Hepatocyte (in vitro differentiated cells): ENCODE measurements at regions not wholly inside any gene's neighbourhood (a gene's known extent, or its start where the extent isn't known, plus 50 kb on each side); places are given as distances from the start of the nearest gene placed in this dataset.

ENCODE experiments used
- DNase-seq: peaks from one replicate; pipeline ENCODE4 v3.0.0-alpha.2; 2016; ENCODE audit warnings: low spot score
- H2AFZ ChIP-seq: fragments of 200-600 bp; sonication (generic); 2 replicates; pipeline ENCODE4 v1.6.0; 2016; ENCODE audit warnings: antibody characterized with exemption, mild to moderate bottlenecking
- H3K27ac ChIP-seq: fragments of 200-600 bp; sonication (generic); 2 replicates; pipeline ENCODE4 v1.5.1; 2016; ENCODE audit warnings: mild to moderate bottlenecking
- H3K27me3 ChIP-seq: fragments of 200-600 bp; sonication (generic); 2 replicates; pipeline ENCODE4 v1.6.1; 2016
- H3K36me3 ChIP-seq: fragments of 200-600 bp; sonication (generic); replicated peaks from 2 replicates; pipeline ENCODE4 v1.5.1; 2016; ENCODE audit warnings: low read depth; ENCODE audit not compliant: insufficient read depth
- H3K4me1 ChIP-seq: fragments of 200-600 bp; sonication (generic); 2 replicates; pipeline ENCODE4 v1.5.1; 2016; ENCODE audit warnings: mild to moderate bottlenecking, moderate library complexity; ENCODE audit not compliant: insufficient read depth
- H3K4me2 ChIP-seq: fragments of 200-600 bp; sonication (generic); 2 replicates; pipeline ENCODE4 v1.6.0; 2016
- H3K4me3 ChIP-seq: fragments of 200-600 bp; sonication (generic); 2 replicates; pipeline ENCODE4 v1.5.1; 2016; ENCODE audit warnings: mild to moderate bottlenecking
- H3K79me2 ChIP-seq: fragments of 200-600 bp; sonication (generic); 2 replicates; pipeline ENCODE4 v1.6.0; 2017; ENCODE audit warnings: mild to moderate bottlenecking
- H3K9me2 ChIP-seq: fragments of 200-600 bp; sonication (generic); replicated peaks from 2 replicates; pipeline ENCODE4 v1.6.0; 2017; ENCODE audit warnings: mild to moderate bottlenecking; ENCODE audit not compliant: insufficient read depth
- H3K9me3 ChIP-seq: fragments of 200-600 bp; sonication (generic); 2 replicates; pipeline ENCODE4 v1.5.1; 2016; ENCODE audit warnings: low read depth, mild to moderate bottlenecking
- H4K20me1 ChIP-seq: fragments of 200-600 bp; sonication (generic); 2 replicates; pipeline ENCODE4 v1.6.0; 2016; ENCODE audit warnings: mild to moderate bottlenecking; ENCODE audit not compliant: insufficient read depth, poor library complexity, severe bottlenecking
- CTCF ChIP-seq: fragments of 200-600 bp; sonication (generic); IDR thresholded peaks from 2 replicates; pipeline ENCODE4 v1.5.1; 2016; ENCODE audit warnings: antibody characterized with exemption, mild to moderate bottlenecking; ENCODE audit not compliant: poor library complexity
- EZH2 ChIP-seq: fragments of 200-600 bp; sonication (generic); IDR thresholded peaks from 2 replicates; pipeline ENCODE4 v1.6.1; 2016; ENCODE audit warnings: antibody characterized with exemption, mild to moderate bottlenecking, borderline replicate concordance
- EZH2phosphoT487 ChIP-seq: fragments of 200-600 bp; sonication (generic); IDR thresholded peaks from one replicate; pipeline ENCODE4 v1.6.1; 2018; ENCODE audit warnings: antibody characterized with exemption, mild to moderate bottlenecking, low read depth, moderate library complexity; ENCODE audit not compliant: unreplicated experiment, severe bottlenecking
- WGBS: methylation state at CpG from one replicate; pipeline ENCODE4 v1.1.6; 2016; ENCODE audit warnings: low lambda C conversion rate; ENCODE audit errors: missing lambda C conversion rate; 5-methylcytosine and 5-hydroxymethylcytosine counted together

GRCh38 chr20:8073024-8073832, 53.7 kb upstream of the TMX4 start:
- peak overlapping the region; percentile 73 for H3K27ac ChIP-seq

GRCh38 chr20:8074931-8075330, 55.4 kb upstream of the TMX4 start:
- H3K36me3 ChIP-seq, result no peaks in the 10 kb centered on the region
- TF ChIP-seq EZH2, result no peak
- no peak for TF ChIP-seq EZH2phosphoT487
- TF ChIP-seq CTCF, result no peak
- H3K4me2 ChIP-seq, result no peak overlapping the region
- H2AFZ ChIP-seq, result no peak overlapping the region
- H4K20me1 ChIP-seq, result no peaks in the 10 kb centered on the region
- no peak overlapping the region for H3K27ac ChIP-seq
- no peaks in the 10 kb centered on the region for H3K79me2 ChIP-seq
- H3K27me3 ChIP-seq, result no peaks in the 10 kb centered on the region
- WGBS, result 92% methylated on average over 3 of the region's 3 CpGs
- no peaks in the 10 kb centered on the region for H3K9me2 ChIP-seq
- peaks cover 17% of the 10 kb centered on the region for H3K4me1 ChIP-seq
- H3K9me3 ChIP-seq, result no peaks in the 10 kb centered on the region
- no peak overlapping the region for H3K4me3 ChIP-seq
- no peak for DNase-seq

More at GRCh38 chr20:8073024-8073832, 53.7 kb upstream of the TMX4 start:
- TF ChIP-seq EZH2 (no peak), EZH2phosphoT487 (no peak), CTCF (no peak)
- H3K9me3 ChIP-seq, result no peaks in the 10 kb centered on the region
- peak overlapping the region; percentile 1 for H3K4me2 ChIP-seq
- H3K36me3 ChIP-seq, result no peaks in the 10 kb centered on the region
- H3K27me3 ChIP-seq, result no peaks in the 10 kb centered on the region
- no peaks in the 10 kb centered on the region for H3K79me2 ChIP-seq
- WGBS, result 14% methylated on average over 5 of the region's 5 CpGs
- DNase-seq, result peak; percentile 63
- no peaks in the 10 kb centered on the region for H3K9me2 ChIP-seq
- H2AFZ ChIP-seq, result no peak overlapping the region
- peaks cover 16% of the 10 kb centered on the region for H3K4me1 ChIP-seq
- H3K4me3 ChIP-seq, result no peak overlapping the region
- H4K20me1 ChIP-seq, result no peaks in the 10 kb centered on the region

GRCh38 chr20:8076306-8077136, 55.5 kb upstream of the PLCB1 start:
- Histone ChIP-seq H3K36me3 (no peaks in the 10 kb centered on the region), H3K79me2 (no peaks in the 10 kb centered on the region), H4K20me1 (no peaks in the 10 kb centered on the region), H3K4me3 (no peak overlapping the region), H3K27me3 (no peaks in the 10 kb centered on the region), H3K9me2 (no peaks in the 10 kb centered on the region), H2AFZ (no peak overlapping the region), H3K4me2 (no peak overlapping the region), H3K27ac (no peak overlapping the region), H3K9me3 (no peaks in the 10 kb centered on the region), H3K4me1 (peaks cover 17% of the 10 kb centered on the region)
- no peak for TF ChIP-seq EZH2phosphoT487
- TF ChIP-seq EZH2, result no peak
- no peak for TF ChIP-seq CTCF
- DNase-seq, result no peak
- WGBS, result 77% methylated on average over 3 of the region's 3 CpGs
